CD14-positive monocyte (primary cell): ENCODE measurements at regions not wholly inside any gene's neighbourhood (a gene's known extent, or its start where the extent isn't known, plus 50 kb on each side); places are given as distances from the start of the nearest gene placed in this dataset.

Experiments used
- DNase-seq, 3 donors: peaks; one replicate each; pipeline ENCODE4 v3.0.0-alpha.2; 2011 to 2022
- H2AFZ ChIP-seq: 2 replicates; pipeline ENCODE4 v1.6.0; 2012; ENCODE audit warnings: mild to moderate bottlenecking, low read depth, low read length, inconsistent platforms; ENCODE audit not compliant: insufficient read depth, poor library complexity, severe bottlenecking
- H3K27ac ChIP-seq, 2 donors: 1 replicate in 1 of 2; 2 replicates in 1 of 2; pipeline ENCODE4 v1.5.1; 2012 to 2013; ENCODE audit warnings: low read length in 2 of 2, control low read depth in 1 of 2, inconsistent platforms in 1 of 2, low read depth in 1 of 2, mild to moderate bottlenecking in 1 of 2
- H3K27me3 ChIP-seq, 2 donors: one replicate each; pipeline versions ENCODE4 v1.6.0 to v1.6.1; 2011 to 2013; ENCODE audit warnings: low read length in 2 of 2; ENCODE audit not compliant: control insufficient read depth in 2 of 2, insufficient read depth in 2 of 2
- H3K36me3 ChIP-seq, 2 donors: replicated peaks in 1 of 2; 1 replicate in 1 of 2; 2 replicates in 1 of 2; pipeline versions ENCODE4 v1.5.1 to v1.6.1; 2012 to 2013; ENCODE audit warnings: low read length in 2 of 2, control low read depth in 1 of 2, inconsistent platforms in 1 of 2, mild to moderate bottlenecking in 1 of 2; ENCODE audit not compliant: insufficient read depth in 2 of 2, control insufficient read depth in 1 of 2
- H3K4me1 ChIP-seq, 2 donors: 1 replicate in 1 of 2; 2 replicates in 1 of 2; pipeline versions ENCODE4 v1.5.1 to v1.6.1; 2012 to 2013; ENCODE audit warnings: low read length in 2 of 2, control low read depth in 1 of 2, inconsistent platforms in 1 of 2, mild to moderate bottlenecking in 1 of 2, moderate library complexity in 1 of 2; ENCODE audit not compliant: insufficient read depth in 2 of 2, control insufficient read depth in 1 of 2
- H3K4me2 ChIP-seq: replicated peaks from 2 replicates; pipeline ENCODE3; 2012; ENCODE audit warnings: low read length, moderate library complexity, mild to moderate bottlenecking; ENCODE audit not compliant: poor library complexity, severe bottlenecking; ENCODE audit errors: extremely low read depth
- H3K4me3 ChIP-seq, 3 experiments: fragments of 200-600 bp in 1 of 3; sonication (generic) in 1 of 3; replicated peaks in 1 of 3; 1 replicate in 2 of 3; 2 replicates in 1 of 3; pipeline ENCODE4 v1.5.1; 2011 to 2013; ENCODE audit warnings: low read length in 3 of 3, mild to moderate bottlenecking in 3 of 3, control low read depth in 2 of 3, low read depth in 2 of 3, inconsistent platforms in 1 of 3, moderate library complexity in 1 of 3
- H3K79me2 ChIP-seq: 2 replicates; pipeline ENCODE4 v1.6.0; 2012; ENCODE audit warnings: mild to moderate bottlenecking, control low read depth, inconsistent platforms, low read length, moderate library complexity; ENCODE audit not compliant: insufficient read depth
- H3K9ac ChIP-seq: 2 replicates; pipeline ENCODE4 v1.6.0; 2017; ENCODE audit warnings: low read length, mild to moderate bottlenecking; ENCODE audit not compliant: insufficient read depth, poor library complexity, severe bottlenecking
- H3K9me3 ChIP-seq, 2 donors: replicated peaks in 1 of 2; 1 replicate in 1 of 2; 2 replicates in 1 of 2; pipeline versions ENCODE4 v1.5.1 to v1.6.1; 2012 to 2013; ENCODE audit warnings: low read length in 2 of 2, control low read depth in 1 of 2; ENCODE audit not compliant: control insufficient read depth in 1 of 2, insufficient read depth in 1 of 2
- H4K20me1 ChIP-seq: 2 replicates; pipeline ENCODE4 v1.6.0; 2012; ENCODE audit warnings: mild to moderate bottlenecking, low read length, control low read depth, moderate library complexity; ENCODE audit not compliant: insufficient read depth
- H3K27ac Mint-ChIP-seq, 7 donors: one replicate each; pipeline ENCODE4 v1.8.0; 2020; ENCODE audit warnings: mild to moderate bottlenecking in 7 of 7, mixed read lengths in 7 of 7, moderate library complexity in 6 of 7, inconsistent platforms in 2 of 7
- H3K27me3 Mint-ChIP-seq, 3 donors: one replicate each; pipeline ENCODE4 v1.8.0; 2021 to 2022; ENCODE audit warnings: low read depth in 3 of 3, mild to moderate bottlenecking in 3 of 3, mixed read lengths in 3 of 3, moderate library complexity in 3 of 3, inconsistent platforms in 1 of 3
- H3K36me3 Mint-ChIP-seq, 2 donors: one replicate each; pipeline ENCODE4 v1.8.0; 2020; ENCODE audit warnings: mixed read lengths in 2 of 2, inconsistent platforms in 1 of 2, mild to moderate bottlenecking in 1 of 2
- H3K4me1 Mint-ChIP-seq: one replicate; pipeline ENCODE4 v1.8.0; 2020; ENCODE audit warnings: mild to moderate bottlenecking, mixed read lengths
- H3K4me3 Mint-ChIP-seq, 2 donors: one replicate each; pipeline ENCODE4 v1.8.0; 2020; ENCODE audit warnings: mild to moderate bottlenecking in 2 of 2, mixed read lengths in 2 of 2, moderate library complexity in 1 of 2
- H3K9me3 Mint-ChIP-seq, 7 donors: one replicate each; pipeline ENCODE4 v1.8.0; 2020 to 2022; ENCODE audit warnings: mixed read lengths in 7 of 7, mild to moderate bottlenecking in 6 of 7, moderate library complexity in 6 of 7, inconsistent platforms in 2 of 7
- CTCF ChIP-seq: fragments of 200-600 bp; IDR thresholded peaks from one replicate; pipeline ENCODE4 v1.8.0; 2022; ENCODE audit warnings: antibody characterized with exemption, mild to moderate bottlenecking
- WGBS: methylation state at CpG from one replicate; pipeline ENCODE4 v1.1.5; 2013; ENCODE audit warnings: missing lambda C conversion rate; ENCODE audit not compliant: insufficient coverage; 5-methylcytosine and 5-hydroxymethylcytosine counted together
- intact Hi-C, 2 donors: fragments of 100-400 bp; cut with micrococcal nuclease; formaldehyde crosslinking; loops; one replicate each; pipeline versions ENCODE4 v1.15.0 to v1.15.1; 2023

GRCh38 chr13:107822006-107822405, 393.3 kb downstream of the LIG4 start:
- Histone ChIP-seq H3K27me3 (no peaks in the 10 kb centered on the region), H3K4me3 (no peak overlapping the region), H3K9me3 (no peaks in the 10 kb centered on the region), H3K4me2 (no peak overlapping the region), H3K36me3 (no peaks in the 10 kb centered on the region), H3K4me1 (no peaks in the 10 kb centered on the region), H3K79me2 (no peaks in the 10 kb centered on the region), H4K20me1 (no peaks in the 10 kb centered on the region), H3K27ac (no peak overlapping the region), H3K9ac (no peak overlapping the region), H2AFZ (no peak overlapping the region)
- Mint-ChIP-seq H3K4me3 (no peak overlapping the region), H3K36me3 (no peaks in the 10 kb centered on the region), H3K4me1 (no peaks in the 10 kb centered on the region), H3K27me3 (peaks cover 0 to 3% (median 0%) of the 10 kb centered on the region in 3 donors), H3K27ac (no peak overlapping the region), H3K9me3 (peaks cover 0 to 7% (median 5%) of the 10 kb centered on the region in 7 donors)
- intact Hi-C loops, result no loop called here
- DNase-seq, result no peak
- TF ChIP-seq CTCF, result no peak

- no peaks in the 10 kb centered on the region for H3K9me3 ChIP-seq
- Mint-ChIP-seq H3K27me3 (peaks cover 0 to 3% (median 0%) of the 10 kb centered on the region in 3 donors), H3K36me3 (no peaks in the 10 kb centered on the region), H3K4me3 (no peak overlapping the region), H3K4me1 (no peaks in the 10 kb centered on the region), H3K9me3 (peaks cover 0 to 7% (median 5%) of the 10 kb centered on the region in 7 donors), H3K27ac (no peak overlapping the region)
- H3K4me1 ChIP-seq, result no peaks in the 10 kb centered on the region
- H3K27ac ChIP-seq, result no peak overlapping the region
- TF ChIP-seq CTCF, result no peak
- no peak overlapping the region for H3K4me2 ChIP-seq
- no peaks in the 10 kb centered on the region for H3K27me3 ChIP-seq
- H3K36me3 ChIP-seq, result no peaks in the 10 kb centered on the region
- no CpG with 5 or more reads among the region's 2 CpGs for WGBS
- no peak for DNase-seq
- no peak overlapping the region for H3K4me3 ChIP-seq
- no peak overlapping the region for H2AFZ ChIP-seq
- H3K79me2 ChIP-seq, result no peaks in the 10 kb centered on the region
- no peaks in the 10 kb centered on the region for H4K20me1 ChIP-seq
- intact Hi-C loops, result no loop called here
- no peak overlapping the region for H3K9ac ChIP-seq
These were observed 393.8 kb downstream of the LIG4 start for GRCh38 chr13:107821492-107821891.
